Cortex of kidney (tissue), 1 donor: ENCODE measurements at regions not wholly inside any gene's neighbourhood (a gene's known extent, or its start where the extent isn't known, plus 50 kb on each side); places are given as distances from the start of the nearest gene placed in this dataset.

Experiments used
- DNase-seq: peaks from one replicate; lab custom pipeline; 2025; lab: John Stamatoyannopoulos, UW

GRCh38 chr13:105527127-105527526, 1008.3 kb downstream of the EFNB2 start:
- no peak for DNase-seq

DNA sequence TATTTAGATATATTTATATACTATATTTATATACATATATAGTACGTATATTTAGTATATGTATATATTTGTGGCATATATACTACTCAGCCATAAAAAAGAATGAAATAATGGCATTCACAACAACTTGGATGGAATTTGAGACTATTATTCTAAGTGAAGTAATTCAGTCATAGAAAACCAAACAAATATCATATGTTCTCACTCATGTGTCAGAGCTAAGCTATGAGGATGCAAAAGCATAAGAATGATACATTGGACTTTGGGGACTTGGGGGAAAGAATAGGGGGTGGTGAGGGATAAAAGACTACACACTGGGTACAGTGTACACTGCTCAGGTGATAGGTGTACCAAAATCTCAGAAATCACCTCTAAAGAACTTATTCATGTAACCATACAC, 1015.7 kb downstream of the EFNB2 start:
- DNase-seq: no peak

- no peak for DNase-seq
Measured at GRCh38 chr13:105518086-105518485, 1017.4 kb downstream of the EFNB2 start.

GRCh38 chr13:105514401-105514800, 1021.1 kb downstream of the EFNB2 start:
- no peak for DNase-seq

DNA sequence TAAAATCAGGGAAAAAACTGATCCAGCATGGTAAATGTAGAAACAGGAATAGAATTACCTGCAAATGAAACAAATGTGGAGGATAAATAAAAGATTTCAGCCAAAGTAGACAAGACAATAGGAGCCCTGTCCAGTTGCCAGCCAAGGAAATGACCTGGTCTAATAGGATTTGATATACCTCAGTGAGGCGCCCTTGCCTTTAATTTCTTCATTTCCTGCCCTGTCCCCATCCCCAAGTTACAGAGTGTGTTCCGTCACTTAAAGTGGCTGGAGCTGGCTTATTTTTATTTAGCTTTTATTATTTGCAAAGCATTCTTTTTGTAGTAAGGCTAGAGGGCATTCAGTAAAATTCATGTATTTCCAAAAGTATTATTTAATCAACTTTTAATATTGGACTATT, 1022.0 kb downstream of the EFNB2 start:
- DNase-seq: no peak

GRCh38 chr13:105509981-105510762, 1025.3 kb downstream of the EFNB2 start:
- no peak for DNase-seq

DNA sequence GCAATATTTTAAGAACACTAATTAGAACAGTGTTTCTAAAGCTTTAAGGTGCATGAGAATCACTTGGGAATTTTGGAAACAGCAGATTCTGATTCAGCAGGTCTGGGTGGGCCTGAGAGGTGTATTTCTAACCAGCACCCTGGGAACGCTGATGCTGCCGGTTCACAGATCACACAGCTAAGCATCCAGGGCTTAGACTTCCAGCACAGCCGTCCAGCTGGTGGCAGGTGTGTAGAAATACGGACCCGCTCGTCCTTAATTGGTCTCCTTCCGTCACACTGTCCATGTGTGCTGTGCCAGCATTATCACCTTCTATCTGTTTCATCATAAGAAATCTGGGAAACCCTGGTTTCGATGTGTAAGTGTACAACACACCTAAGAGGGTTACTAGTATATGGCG, 1029.0 kb downstream of the EFNB2 start:
- DNase-seq: no peak

- DNase-seq: no peak
Measured at GRCh38 chr13:105502193-105502592, 1033.3 kb downstream of the EFNB2 start.

GRCh38 chr13:105497597-105497996, 1037.9 kb downstream of the EFNB2 start:
- DNase-seq: no peak

DNA sequence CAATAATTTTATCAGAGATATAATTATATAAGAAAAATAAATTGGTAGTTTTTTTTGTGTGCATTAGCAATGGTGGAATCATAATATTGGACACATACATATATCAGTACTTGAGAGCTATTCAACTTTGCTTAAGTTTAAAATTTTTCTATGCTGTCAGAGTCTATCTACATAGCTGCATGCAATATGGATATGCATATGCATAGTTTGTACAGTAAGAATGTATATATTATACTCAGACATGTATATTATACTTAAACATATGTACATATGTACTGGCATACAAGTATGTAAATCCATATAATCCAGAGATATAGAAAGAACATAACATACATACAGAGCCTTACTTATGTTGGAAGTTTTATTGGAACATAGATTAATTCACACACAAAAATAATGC, 1043.2 kb downstream of the EFNB2 start:
- no peak for DNase-seq

DNA sequence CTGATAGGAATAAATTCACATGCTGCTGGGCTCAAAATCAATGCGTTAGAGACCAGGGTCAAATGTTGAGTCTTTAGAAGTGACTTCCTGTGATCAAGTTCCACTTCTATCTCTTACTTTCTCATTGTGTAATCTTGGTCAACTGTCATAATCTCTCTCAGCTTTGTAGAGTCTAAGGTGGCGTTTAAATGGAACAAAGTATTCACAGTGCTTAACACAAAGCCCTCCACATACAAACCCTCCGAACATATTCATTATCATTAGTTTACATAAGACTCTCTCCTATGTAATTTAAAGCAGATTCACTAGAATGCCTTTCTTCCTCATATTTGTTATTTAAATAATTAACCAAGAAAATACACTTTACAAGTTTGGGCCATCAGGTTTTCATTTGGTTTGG, 1044.1 kb downstream of the EFNB2 start:
- DNase-seq: no peak

GRCh38 chr13:105485081-105485480, 1050.4 kb downstream of the EFNB2 start:
- DNase-seq: no peak

GRCh38 chr13:105474983-105475610, 1060.4 kb downstream of the EFNB2 start:
- DNase-seq: no peak

DNA sequence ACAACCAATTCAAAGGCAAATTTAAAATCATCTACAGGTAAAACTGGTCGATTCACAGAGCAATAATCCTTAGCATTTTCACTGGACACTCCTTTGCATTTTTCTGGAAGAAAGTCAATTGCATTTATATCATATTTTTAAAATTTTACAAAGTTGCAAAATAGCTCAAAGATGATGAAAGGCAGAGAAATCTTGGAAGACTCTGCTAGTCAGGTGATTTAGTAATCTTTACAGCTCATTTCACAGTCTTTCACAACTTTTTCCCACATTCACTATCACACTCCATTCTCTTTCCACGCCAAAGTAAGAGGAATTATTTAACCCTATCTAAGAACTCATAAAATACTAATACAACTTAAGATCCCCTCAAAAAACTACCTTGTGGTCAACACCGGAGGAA, 1063.8 kb downstream of the EFNB2 start:
- DNase-seq: no peak

DNA sequence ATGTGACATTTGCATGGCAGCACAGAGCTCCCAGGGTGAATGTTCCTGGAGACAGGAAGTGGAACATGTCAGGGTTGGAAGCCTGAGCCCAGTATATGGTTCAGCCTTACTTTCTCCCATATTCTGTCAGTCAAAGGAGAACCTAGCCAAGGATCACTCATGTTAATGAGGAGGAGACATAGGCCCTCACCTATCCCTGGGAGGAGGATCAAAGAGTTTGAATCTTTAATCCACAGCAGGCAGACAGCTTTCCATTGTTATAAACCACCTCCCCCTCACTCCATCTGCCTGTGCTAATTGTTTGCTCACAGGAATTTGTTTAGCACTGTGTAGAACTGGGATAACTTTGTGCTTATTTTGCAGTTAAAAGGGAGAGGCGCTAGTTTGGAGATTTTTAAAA, 1069.1 kb downstream of the EFNB2 start:
- no peak for DNase-seq

DNA sequence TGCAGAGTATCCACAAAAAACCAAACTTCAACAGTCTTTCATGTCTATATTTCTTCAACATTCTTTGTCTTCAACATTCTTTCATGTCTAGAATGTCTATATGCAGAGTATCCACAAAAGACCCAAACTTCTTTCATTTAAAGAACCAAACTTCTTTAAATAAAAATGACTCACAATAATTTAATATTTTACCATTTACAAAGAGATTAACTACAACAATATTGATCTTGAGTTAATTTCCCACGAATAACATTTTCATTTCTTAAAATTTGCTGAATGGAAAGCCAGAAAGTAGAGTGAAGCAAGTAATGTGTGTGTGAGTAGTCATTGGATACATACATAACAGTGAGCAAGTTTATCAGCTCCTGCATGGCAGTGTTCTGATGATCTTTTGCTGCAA, 1069.7 kb downstream of the EFNB2 start, which contains the start of gene DAOA:
DAOA (plus strand) TSS at position 301 of the 400 bp plus-strand sequence.
- no peak for DNase-seq

DNA sequence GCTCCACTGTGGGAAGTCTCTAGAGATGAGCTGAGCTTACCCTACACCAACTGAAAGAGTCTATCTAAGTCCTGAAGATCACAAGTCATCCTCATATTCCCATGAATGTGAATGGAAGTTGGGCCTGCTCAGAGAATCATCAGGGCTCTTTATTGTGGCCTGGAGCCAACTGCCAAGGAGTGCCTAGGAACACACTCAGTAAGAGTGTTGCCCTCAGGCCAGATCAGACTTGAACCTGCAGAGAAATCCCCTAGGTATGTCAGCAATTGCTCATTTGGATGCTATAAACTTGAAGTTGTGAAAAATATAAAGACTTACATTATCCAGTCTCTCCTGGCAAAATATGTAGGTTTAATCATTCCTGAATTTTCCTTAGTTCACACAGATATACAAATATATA, 1070.2 kb downstream of the EFNB2 start:
- no peak for DNase-seq

DNA sequence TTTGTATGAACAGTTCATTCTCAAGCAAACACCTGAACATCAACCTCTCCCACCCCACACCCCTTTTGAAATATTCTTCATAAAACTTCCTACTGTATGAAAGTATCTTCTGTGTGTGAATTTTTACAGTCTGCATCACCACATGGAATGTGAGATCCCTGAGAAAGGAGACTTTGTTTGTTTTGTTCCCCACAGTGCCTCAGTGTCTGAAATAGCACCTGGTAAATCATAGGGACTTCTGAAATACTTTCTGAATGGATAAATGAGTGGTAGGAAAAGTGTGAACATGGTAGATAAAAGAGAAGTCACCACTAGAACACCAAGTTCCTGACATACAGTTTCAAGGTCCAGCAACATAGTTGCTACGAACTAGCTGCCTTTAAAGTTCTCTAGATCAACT, 1071.2 kb downstream of the EFNB2 start:
- DNase-seq: no peak

- no peak for DNase-seq
Measured at GRCh38 chr13:105463011-105463501, 1072.4 kb downstream of the EFNB2 start.

DNA sequence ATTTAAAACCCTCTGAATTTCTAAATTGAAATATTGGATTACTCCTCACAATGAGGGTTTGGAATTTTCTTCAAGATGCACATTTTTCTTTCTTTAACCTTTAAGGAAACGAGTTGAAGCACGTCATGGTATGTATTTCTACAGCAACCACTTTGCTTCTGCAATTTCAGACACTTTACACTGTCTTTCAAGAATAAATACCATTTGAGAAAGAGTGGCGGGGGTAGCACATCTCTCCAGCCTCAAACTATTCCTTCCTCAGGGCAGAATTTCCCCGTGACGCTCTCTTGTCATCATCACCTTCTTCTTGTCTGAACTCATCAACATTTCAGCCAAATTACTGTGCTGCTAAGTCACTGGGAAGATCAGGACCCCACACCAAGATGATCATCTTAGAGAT, 1073.4 kb downstream of the EFNB2 start:
- no peak for DNase-seq

- no peak for DNase-seq
Measured at GRCh38 chr13:105452895-105453294, 1082.6 kb downstream of the EFNB2 start.

GRCh38 chr13:105450784-105451183, 1084.7 kb downstream of the EFNB2 start:
- no peak for DNase-seq

- no peak for DNase-seq
Measured at GRCh38 chr13:105448811-105449210, 1086.7 kb downstream of the EFNB2 start.

DNA sequence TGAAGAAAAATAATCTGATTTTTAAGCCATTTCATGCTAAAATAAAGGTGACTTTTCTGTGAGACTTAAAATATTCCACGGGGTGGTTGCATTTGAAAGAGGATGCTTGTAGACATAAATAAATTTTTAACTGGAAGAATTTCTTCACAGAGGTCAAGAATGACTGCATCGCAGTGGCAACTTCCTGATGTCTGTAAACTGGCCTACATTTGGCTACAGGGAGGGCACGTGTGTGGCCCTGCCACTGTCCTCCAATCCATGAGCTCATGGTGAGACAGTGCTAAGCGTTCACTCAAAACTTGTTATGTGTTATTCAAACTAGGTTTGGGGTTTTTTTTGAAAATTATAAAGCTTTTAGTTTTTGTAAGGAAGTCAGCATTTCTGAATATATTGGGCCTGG, 1089.3 kb downstream of the EFNB2 start:
- no peak for DNase-seq
